Spleen (tissue), 11 donors: ENCODE measurements at regions not wholly inside any gene's neighbourhood (a gene's known extent, or its start where the extent isn't known, plus 50 kb on each side); places are given as distances from the start of the nearest gene placed in this dataset.

Experiments
- DNase-seq: peaks from one replicate; pipeline ENCODE4 v3.0.0-alpha.2; 2020
- H3K27ac ChIP-seq, 8 donors: fragments of 200-600 bp; sonication (generic) in 7 of 8; 1 replicate in 4 of 8; 2 replicates in 4 of 8; pipeline versions ENCODE4 v1.5.0 to v1.8.0; 2016 to 2021; ENCODE audit warnings: inconsistent platforms in 4 of 8, mild to moderate bottlenecking in 4 of 8, moderate library complexity in 1 of 8
- H3K27me3 ChIP-seq, 7 donors: fragments of 200-600 bp; sonication (generic) in 6 of 7; replicated peaks in 1 of 7; 1 replicate in 4 of 7; 2 replicates in 3 of 7; pipeline versions ENCODE4 v1.5.0 to v1.8.0; 2016 to 2021; ENCODE audit warnings: inconsistent platforms in 3 of 7, mild to moderate bottlenecking in 1 of 7
- H3K36me3 ChIP-seq, 6 donors: fragments of 200-600 bp; sonication (generic) in 5 of 6; 1 replicate in 4 of 6; 2 replicates in 2 of 6; pipeline versions ENCODE4 v1.5.0 to v1.8.0; 2016 to 2021; ENCODE audit warnings: inconsistent platforms in 2 of 6
- H3K4me1 ChIP-seq, 6 donors: fragments of 200-600 bp; sonication (generic) in 5 of 6; 1 replicate in 3 of 6; 2 replicates in 3 of 6; pipeline versions ENCODE4 v1.5.0 to v1.8.0; 2016 to 2021; ENCODE audit warnings: inconsistent platforms in 3 of 6
- H3K4me3 ChIP-seq, 8 donors: fragments of 200-600 bp; sonication (generic) in 7 of 8; 1 replicate in 4 of 8; 2 replicates in 4 of 8; pipeline versions ENCODE4 v1.5.0 to v1.8.0; 2016 to 2021; ENCODE audit warnings: inconsistent platforms in 4 of 8, mild to moderate bottlenecking in 4 of 8, moderate library complexity in 2 of 8
- H3K9me3 ChIP-seq, 8 donors: fragments of 200-600 bp; sonication (generic) in 7 of 8; 1 replicate in 4 of 8; 2 replicates in 4 of 8; pipeline versions ENCODE4 v1.5.0 to v1.8.0; 2016 to 2021; ENCODE audit warnings: inconsistent platforms in 4 of 8
- POLR2A ChIP-seq, 3 donors: fragments of 450-650 bp; IDR thresholded peaks; one replicate each; pipeline ENCODE4 v1.5.1; 2017; ENCODE audit warnings: antibody characterized with exemption in 3 of 3, mild to moderate bottlenecking in 1 of 3
- POLR2AphosphoS5 ChIP-seq, 3 donors: sonication (generic); formaldehyde crosslinking; IDR thresholded peaks; one replicate each; pipeline ENCODE4 v1.5.1; 2017; ENCODE audit warnings: antibody characterized with exemption in 3 of 3
- WGBS, 5 donors: extraction: QIAGEN DNeasy Blood & Tissue Kit in 3 of 5; methylation state at CpG; one replicate each; pipeline versions ENCODE4 v1.1.5 to v1.1.7; 2013 to 2018; 5-methylcytosine and 5-hydroxymethylcytosine counted together
- intact Hi-C: fragments of 100-400 bp; cut with DNase I; formaldehyde crosslinking; loops from one replicate; pipeline ENCODE4 v1.15.0; 2023; ENCODE audit warnings: low total_unique reads
- TF ChIP-seq, protein P1 (sequence below), 11 experiments: fragments of 200-600 bp in 7 of 11; fragments of 450-650 bp in 4 of 11; sonication (generic) in 4 of 11; IDR thresholded peaks in 8 of 11; conservative IDR thresholded peaks in 3 of 11; 1 replicate in 7 of 11; 2 replicates in 4 of 11; pipeline versions ENCODE4 v1.4.0 to v1.8.0; 2016 to 2021; ENCODE audit warnings: antibody characterized with exemption in 11 of 11, inconsistent platforms in 4 of 11, mild to moderate bottlenecking in 1 of 11
- donor health status: healthy with polysubstance abuse.
- donor health status: DM: no; HTN: no; CAD: no; lungs with moderate emphysema.
- donor health status: DM: no; HTN: no; CAD: no.
- donor health status: Bipolar disorder and iron deficiency.
- donor health status: healthy.
- donor health status: DM: no; HTN: no; CAD: no.
- donor health status: DM: yes; HTN: yes; CAD: no.

DNA sequence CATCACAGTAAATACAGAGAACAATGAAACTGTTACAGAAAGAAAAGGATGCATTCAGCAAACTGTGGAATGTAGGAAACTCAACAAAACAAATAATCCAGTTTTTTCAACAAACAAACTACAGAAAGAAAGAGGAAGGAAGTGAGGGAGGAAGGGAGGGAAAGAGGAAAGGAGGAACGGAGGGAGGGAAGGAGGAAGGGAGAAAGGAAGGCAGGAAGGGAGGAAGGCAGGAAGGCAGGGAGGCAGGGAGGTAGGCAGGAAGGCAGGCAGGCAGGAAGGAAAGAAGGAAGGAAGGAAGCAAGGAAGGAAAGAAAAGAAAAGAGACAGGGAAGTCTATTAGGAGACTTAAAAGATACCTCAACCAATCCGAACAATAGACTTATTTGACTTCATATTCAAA is 135.7 kb downstream of the EFHB start:
- H3K36me3 ChIP-seq, result no peaks in the 10 kb centered on the region
- intact Hi-C loops, result no loop called here
- no peaks in the 10 kb centered on the region for H3K4me1 ChIP-seq
- no peak overlapping the region for H3K27ac ChIP-seq
- H3K27me3 ChIP-seq, result no peaks in the 10 kb centered on the region
- H3K9me3 ChIP-seq, result peaks cover 10 to 50% (median 39%) of the 10 kb centered on the region in 8 donors
- no peak overlapping the region for H3K4me3 ChIP-seq
- DNase-seq, result no peak
- 51 to 59% (median 55%) methylated on average over 2 of the region's 2 CpGs for WGBS, 5 donors
- TF ChIP-seq POLR2A (IDR thresholded peaks at IDR 0.05) (no peak), POLR2AphosphoS5 (IDR thresholded peaks at IDR 0.05) (no peak)
- TF ChIP-seq, protein P1, sequence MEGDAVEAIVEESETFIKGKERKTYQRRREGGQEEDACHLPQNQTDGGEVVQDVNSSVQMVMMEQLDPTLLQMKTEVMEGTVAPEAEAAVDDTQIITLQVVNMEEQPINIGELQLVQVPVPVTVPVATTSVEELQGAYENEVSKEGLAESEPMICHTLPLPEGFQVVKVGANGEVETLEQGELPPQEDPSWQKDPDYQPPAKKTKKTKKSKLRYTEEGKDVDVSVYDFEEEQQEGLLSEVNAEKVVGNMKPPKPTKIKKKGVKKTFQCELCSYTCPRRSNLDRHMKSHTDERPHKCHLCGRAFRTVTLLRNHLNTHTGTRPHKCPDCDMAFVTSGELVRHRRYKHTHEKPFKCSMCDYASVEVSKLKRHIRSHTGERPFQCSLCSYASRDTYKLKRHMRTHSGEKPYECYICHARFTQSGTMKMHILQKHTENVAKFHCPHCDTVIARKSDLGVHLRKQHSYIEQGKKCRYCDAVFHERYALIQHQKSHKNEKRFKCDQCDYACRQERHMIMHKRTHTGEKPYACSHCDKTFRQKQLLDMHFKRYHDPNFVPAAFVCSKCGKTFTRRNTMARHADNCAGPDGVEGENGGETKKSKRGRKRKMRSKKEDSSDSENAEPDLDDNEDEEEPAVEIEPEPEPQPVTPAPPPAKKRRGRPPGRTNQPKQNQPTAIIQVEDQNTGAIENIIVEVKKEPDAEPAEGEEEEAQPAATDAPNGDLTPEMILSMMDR (IDR thresholded peaks at IDR 0.05 in 8 of 11, conservative IDR thresholded peaks at IDR 0.05 in 3 of 11), result no peak

DNA sequence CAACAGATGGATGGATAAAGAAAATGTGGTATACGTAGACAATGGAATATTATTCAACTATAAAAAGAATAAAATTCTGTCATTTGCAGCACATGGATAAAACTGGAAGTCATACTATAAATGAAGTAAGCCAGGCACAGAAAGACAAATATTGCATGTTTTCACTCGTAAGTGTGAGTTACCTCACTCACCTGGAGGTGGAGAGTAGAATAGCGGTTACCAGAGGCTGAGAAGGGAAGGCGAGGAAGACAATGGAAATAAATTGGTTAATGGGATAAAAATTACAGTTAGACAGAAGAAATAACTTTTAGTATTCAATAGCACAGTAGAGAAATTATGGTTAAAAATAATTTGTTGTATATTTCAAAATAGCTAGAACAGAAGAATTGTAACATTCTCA is 141.6 kb downstream of the EFHB start:
- DNase-seq, result no peak
- Histone ChIP-seq H3K27me3 (no peaks in the 10 kb centered on the region), H3K4me1 (no peaks in the 10 kb centered on the region), H3K36me3 (no peaks in the 10 kb centered on the region), H3K9me3 (no peaks in the 10 kb centered on the region), H3K27ac (no peak overlapping the region), H3K4me3 (no peak overlapping the region)
- intact Hi-C loops, result no loop called here
- 86 to 95% (median 90%) methylated on average over 4 of the region's 4 CpGs for WGBS, 5 donors
- no peak for TF ChIP-seq POLR2A (IDR thresholded peaks at IDR 0.05)
- TF ChIP-seq POLR2AphosphoS5 (IDR thresholded peaks at IDR 0.05), result no peak
- TF ChIP-seq, protein P1 (IDR thresholded peaks at IDR 0.05 in 8 of 11, conservative IDR thresholded peaks at IDR 0.05 in 3 of 11), result no peak

DNA sequence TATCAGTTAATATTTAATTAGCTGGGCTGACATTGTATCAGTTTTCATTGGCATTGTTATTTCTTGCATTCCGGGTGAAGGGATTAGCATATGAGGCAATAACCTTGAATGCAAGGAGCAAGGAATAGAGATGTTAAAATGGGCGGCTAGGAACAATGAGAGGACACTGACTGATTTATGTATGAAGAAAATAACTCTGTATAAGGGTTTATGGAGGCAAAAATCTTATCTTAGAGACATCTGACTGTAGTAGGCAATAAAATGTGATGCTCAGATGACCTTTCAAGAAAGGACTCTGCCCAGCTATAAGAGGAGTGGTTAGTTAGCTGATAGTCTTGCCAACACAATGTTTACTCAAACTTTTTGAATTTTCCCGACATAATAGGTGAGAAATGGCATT is 158.3 kb downstream of the EFHB start:
- Histone ChIP-seq H3K36me3 (no peaks in the 10 kb centered on the region), H3K4me1 (no peaks in the 10 kb centered on the region), H3K9me3 (no peaks in the 10 kb centered on the region), H3K4me3 (no peak overlapping the region), H3K27me3 (no peaks in the 10 kb centered on the region), H3K27ac (no peak overlapping the region)
- WGBS, 5 donors, result 59 to 77% (median 67%) methylated on average over 3 of the region's 3 CpGs
- TF ChIP-seq POLR2AphosphoS5 (IDR thresholded peaks at IDR 0.05) (no peak), POLR2A (IDR thresholded peaks at IDR 0.05) (no peak)
- TF ChIP-seq, protein P1 (IDR thresholded peaks at IDR 0.05 in 8 of 11, conservative IDR thresholded peaks at IDR 0.05 in 3 of 11), result no peak
- DNase-seq, result no peak
- intact Hi-C loops, result no loop called here

DNA sequence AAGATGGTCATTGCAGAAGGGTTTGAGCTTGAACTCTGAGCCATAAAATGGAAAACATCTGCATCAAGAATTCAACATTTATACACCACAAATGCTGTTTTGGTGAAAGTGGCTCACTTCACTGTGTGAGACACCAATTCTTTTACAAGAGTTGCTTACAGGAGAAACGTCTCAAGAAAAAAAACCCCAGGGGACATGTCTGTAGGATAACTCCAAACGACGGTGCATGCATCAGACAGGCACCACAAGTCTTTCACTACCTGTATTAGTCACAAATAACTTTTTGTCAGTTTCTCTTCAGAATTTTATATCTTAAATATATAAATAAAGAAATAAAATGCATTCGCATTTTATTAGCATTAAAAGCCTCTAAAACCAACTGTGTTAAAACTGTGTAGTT is 164.3 kb downstream of the EFHB start:
- 62 to 70% (median 64%) methylated on average over 4 of the region's 4 CpGs for WGBS, 5 donors
- intact Hi-C loops, result no loop called here

More for the DNA sequence above, 164.3 kb downstream of the EFHB start:
- Histone ChIP-seq H3K4me3 (no peak overlapping the region), H3K27ac (no peak overlapping the region), H3K36me3 (no peaks in the 10 kb centered on the region), H3K4me1 (no peaks in the 10 kb centered on the region), H3K9me3 (no peaks in the 10 kb centered on the region), H3K27me3 (no peaks in the 10 kb centered on the region)
- TF ChIP-seq POLR2A (IDR thresholded peaks at IDR 0.05) (no peak), POLR2AphosphoS5 (IDR thresholded peaks at IDR 0.05) (no peak)
- TF ChIP-seq, protein P1 (IDR thresholded peaks at IDR 0.05 in 8 of 11, conservative IDR thresholded peaks at IDR 0.05 in 3 of 11), result no peak
- no peak for DNase-seq
